ENCODE measurements at regions not wholly inside any gene's neighbourhood (a gene's known extent, or its start where the extent isn't known, plus 50 kb on each side); places are given as distances from the start of the nearest gene placed in this dataset.
"Not testable (repeated sequence)": the region's sequence is repeated elsewhere in the genome, so short reads cannot be mapped to it uniquely, and the experiment has no call there.

DNA sequence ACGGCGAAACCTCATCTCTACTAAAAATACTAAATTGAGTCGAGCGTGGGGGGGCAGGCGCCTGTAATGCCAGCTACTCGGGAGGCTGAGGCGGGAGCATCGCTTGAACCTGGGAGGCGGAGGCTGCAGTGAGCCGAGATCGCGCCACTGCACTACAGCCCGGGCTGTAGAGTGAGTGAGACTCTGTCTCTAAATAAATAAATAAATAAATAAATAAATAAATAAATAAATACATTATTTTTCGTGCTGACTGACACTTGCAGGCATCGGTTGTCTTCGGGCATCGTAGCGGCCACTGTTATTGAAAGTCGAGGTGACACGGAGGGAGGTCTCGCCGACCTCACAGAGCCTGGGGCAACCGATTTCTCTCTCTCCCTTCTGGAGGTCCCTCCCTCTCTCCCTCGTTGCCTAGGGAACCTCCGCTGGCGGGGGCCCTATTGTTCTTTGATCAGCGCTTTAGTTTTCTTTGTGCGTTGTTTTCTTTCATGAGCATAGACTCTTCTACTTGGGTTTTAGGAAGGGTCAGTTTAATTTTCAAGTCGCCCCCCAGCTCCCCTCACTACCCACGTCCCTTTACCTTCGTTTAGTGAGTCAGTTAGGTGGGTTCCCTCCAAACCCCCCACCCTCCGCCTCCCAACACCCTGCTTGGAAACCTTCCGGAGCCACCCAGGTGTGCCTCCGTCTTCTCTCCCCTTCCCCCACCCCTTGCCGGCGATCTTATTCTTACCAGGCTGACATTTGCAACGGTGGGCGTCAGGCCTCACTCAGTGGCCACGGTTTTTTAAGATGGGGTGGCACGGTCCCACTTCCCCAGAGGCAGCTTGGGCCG is 345.4 kb upstream of the DEFB115 start:
- ATAC-seq (ENCODE audit: low read depth in 2 of 2); H3K4me1 Mint-ChIP-seq; DNase-seq; H3K27ac Mint-ChIP-seq: not testable (repeated sequence)
- Mint-ChIP-seq H3K9me3 (peaks cover 13 to 46% (median 29%) of the 10 kb centered on the region in 7 donors), H3K27me3 (peaks cover 11 to 19% (median 13%) of the 10 kb centered on the region in 3 donors), H3K4me3 (peak overlapping the region in 2 of 8 donors; percentile 29), H3K36me3 (peaks cover 0 to 46% of the 10 kb centered on the region in 2 donors)

DNA sequence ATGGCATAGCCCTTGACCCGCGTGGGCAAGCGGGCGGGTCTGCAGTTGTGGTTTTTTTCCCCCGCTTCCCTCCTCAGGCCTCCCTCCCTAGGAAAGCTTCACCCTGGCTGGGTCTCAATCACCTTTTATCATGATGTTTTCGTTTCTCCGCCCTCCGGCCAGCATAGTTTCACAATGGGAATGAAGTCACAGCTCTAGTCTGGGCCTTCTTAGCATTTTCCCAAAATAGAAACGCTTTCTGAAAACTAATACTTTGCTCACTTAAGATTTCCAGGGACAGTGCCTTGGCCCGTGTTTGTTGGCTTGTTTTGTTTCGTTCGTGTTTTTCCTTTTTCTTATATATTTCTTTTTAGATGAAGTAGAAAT is 344.8 kb upstream of the DEFB115 start:
- not testable (repeated sequence) for ATAC-seq (ENCODE audit: low read depth in 2 of 2); H3K4me1 Mint-ChIP-seq; DNase-seq; H3K4me3 Mint-ChIP-seq; H3K27ac Mint-ChIP-seq
- Mint-ChIP-seq H3K36me3 (peaks cover 0 to 44% of the 10 kb centered on the region in 2 donors), H3K27me3 (peaks cover 11 to 19% (median 13%) of the 10 kb centered on the region in 3 donors), H3K9me3 (peaks cover 9 to 45% (median 27%) of the 10 kb centered on the region in 7 donors)

DNA sequence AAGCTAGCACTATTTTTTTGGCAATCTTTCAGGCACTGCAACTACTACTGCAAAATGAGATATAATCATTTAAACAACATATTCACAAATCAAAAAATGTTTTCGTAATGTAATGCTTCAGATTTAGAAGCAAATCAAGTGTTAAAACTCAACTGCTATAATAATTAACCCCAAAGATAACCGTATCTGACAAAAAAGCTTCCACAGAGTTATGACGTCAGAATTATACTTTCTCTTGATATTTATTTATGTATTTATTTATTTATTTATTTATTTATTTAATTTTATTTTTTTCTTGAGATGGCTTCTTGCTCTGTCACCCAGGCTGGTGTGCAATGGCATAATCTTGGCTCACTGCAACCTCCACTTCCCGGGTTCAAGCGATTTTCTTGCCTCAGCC is 341.1 kb upstream of the DEFB115 start:
- H3K4me3 Mint-ChIP-seq; H3K27ac Mint-ChIP-seq; DNase-seq; ATAC-seq (ENCODE audit: low read depth in 2 of 2); H3K4me1 Mint-ChIP-seq: not testable (repeated sequence)
- H3K36me3 Mint-ChIP-seq: peaks cover 0 to 18% of the 10 kb centered on the region in 2 donors
- H3K9me3 Mint-ChIP-seq: peaks cover 4 to 29% (median 16%) of the 10 kb centered on the region in 7 donors
- peaks cover 11 to 19% (median 13%) of the 10 kb centered on the region in 3 donors for H3K27me3 Mint-ChIP-seq

DNA sequence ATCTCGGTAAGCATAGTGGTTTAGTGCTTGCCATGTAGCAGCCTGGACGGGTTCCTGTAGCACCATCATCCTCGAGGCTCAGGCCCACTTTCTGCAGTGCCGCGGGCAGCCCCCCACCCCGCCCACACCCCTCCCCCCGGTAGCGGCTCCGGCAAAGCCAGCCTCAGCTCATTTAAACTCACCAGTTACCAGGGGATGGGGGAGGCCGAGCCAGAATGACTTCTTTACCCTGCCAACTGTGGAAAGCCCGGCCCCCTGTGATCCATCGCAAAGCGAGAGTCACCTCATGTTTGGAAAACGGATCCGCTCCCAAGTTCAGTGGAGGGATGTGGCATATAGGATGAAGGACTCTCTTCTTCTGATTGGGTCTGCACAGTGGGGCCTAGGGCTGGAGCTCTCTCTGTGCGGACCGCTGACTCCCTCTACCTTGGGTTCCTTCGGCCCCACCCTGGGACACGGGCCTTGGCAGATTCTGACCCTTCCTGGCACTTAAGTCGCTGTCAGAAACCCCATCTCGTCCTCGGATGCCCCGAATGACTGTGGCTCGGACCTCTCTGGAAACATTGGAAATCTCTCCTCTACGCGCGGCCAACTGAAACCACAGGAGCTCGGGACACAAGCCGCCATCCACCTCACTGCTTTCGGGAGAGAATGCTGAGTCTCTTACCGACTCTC is 337.8 kb upstream of the DEFB115 start:
- Mint-ChIP-seq H3K4me1 (no peaks in the 10 kb centered on the region), H3K4me3 (no peak overlapping the region), H3K36me3 (no peaks in the 10 kb centered on the region), H3K9me3 (peaks cover 7 to 19% (median 12%) of the 10 kb centered on the region in 7 donors), H3K27ac (no peak overlapping the region), H3K27me3 (no peaks in the 10 kb centered on the region)
- DNase-seq (no peak), ATAC-seq (ENCODE audit: low read depth in 2 of 2) (no peak)

DNA sequence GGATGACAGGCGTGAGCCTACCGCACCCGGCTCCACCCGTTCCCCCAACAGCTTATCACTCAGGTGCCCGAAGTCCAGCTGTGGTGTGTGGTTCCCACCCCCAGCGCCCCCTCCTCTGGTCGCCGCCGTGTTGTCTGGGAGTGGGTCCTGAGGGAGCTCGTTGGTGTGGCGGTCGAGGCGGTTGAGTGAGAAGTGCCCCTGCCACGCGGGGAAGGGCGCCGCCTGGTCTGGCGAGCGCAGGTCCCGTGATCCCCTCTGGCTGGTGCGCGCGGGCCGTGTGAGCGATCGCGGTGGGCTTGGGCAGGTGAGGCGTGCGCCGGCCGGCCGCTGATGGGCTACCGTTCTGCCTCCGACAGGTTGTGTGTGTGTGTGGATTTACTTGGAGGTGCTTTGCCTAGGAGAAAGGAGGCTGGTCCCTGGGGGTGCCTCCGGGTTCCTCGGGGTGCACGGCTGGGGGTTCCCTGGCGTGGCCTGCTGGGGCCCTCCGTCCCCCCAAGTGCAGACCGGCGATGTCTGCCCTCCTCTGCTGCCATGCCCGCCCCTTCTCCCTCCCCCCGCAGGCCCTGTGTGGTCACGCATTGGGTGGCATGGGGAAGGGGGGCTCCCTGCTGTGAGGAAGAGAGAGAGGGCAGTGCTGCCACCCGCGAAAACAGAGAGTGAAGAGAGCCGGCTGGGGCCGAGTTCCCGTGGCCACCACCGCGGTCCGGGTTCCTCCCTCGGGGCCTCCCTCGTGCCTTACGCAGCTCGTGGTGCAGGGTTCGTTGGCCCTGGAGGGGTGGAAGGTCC is 336.0 kb upstream of the DEFB115 start:
- Mint-ChIP-seq H3K4me3 (no peak overlapping the region), H3K36me3 (no peaks in the 10 kb centered on the region), H3K27me3 (no peaks in the 10 kb centered on the region), H3K4me1 (no peaks in the 10 kb centered on the region), H3K27ac (no peak overlapping the region), H3K9me3 (peaks cover 10 to 37% (median 28%) of the 10 kb centered on the region in 7 donors)
- ATAC-seq (ENCODE audit: low read depth in 2 of 2) (no peak), DNase-seq (no peak)

DNA sequence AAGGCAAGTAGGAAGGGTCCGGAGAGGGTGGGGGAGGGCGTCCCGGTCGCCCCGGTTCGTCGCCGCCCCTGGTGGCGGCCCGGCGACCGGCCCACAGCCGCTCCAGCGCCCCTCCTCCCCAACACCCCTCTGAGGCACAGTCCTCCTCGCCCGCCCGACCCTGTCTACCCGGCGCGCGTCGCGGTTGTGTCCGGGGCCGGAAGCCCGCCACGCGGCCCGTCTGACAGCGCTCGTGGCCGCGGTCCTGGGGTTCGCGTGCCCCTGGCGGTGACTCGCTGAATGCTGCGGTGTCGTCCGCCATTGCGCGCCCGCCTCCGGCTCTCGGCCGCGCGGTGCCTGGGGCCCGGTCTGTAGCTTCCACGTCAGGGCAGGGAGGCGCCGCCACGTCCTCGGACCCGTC is 335.3 kb upstream of the DEFB115 start:
- H3K27ac Mint-ChIP-seq: no peak overlapping the region
- DNase-seq: no peak
- H3K27me3 Mint-ChIP-seq: no peaks in the 10 kb centered on the region
- no peaks in the 10 kb centered on the region for H3K36me3 Mint-ChIP-seq
- no peak overlapping the region for H3K4me3 Mint-ChIP-seq
- H3K4me1 Mint-ChIP-seq: no peaks in the 10 kb centered on the region
- no peak for ATAC-seq (ENCODE audit: low read depth in 2 of 2)
- H3K9me3 Mint-ChIP-seq: peaks cover 10 to 44% (median 33%) of the 10 kb centered on the region in 7 donors

DNA sequence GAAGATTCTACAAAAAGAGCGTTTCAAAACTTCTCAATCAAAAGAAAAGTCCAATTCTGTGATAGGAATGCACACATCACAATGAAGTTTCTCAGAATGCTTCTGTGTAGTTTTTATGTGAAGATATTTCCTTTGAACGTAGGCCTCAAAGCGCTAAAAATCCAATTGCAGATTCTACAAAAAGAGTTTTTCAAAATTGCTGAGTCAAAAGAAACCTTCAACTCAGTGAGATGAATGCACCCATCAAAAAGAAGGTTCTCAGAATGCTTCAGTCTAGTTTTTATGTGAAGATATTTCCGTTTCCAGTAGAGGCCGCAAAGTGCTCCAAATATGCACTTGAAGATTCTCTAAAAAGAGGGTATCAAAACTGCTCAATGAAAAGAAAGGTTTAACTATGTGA is 319.7 kb upstream of the DEFB115 start:
- Mint-ChIP-seq H3K4me1 (no peaks in the 10 kb centered on the region), H3K4me3 (no peak overlapping the region), H3K27ac (no peak overlapping the region), H3K9me3 (peaks cover 0 to 27% (median 20%) of the 10 kb centered on the region in 7 donors), H3K27me3 (no peaks in the 10 kb centered on the region), H3K36me3 (no peaks in the 10 kb centered on the region)
- no peak for ATAC-seq (ENCODE audit: low read depth in 2 of 2)
- no peak for DNase-seq

DNA sequence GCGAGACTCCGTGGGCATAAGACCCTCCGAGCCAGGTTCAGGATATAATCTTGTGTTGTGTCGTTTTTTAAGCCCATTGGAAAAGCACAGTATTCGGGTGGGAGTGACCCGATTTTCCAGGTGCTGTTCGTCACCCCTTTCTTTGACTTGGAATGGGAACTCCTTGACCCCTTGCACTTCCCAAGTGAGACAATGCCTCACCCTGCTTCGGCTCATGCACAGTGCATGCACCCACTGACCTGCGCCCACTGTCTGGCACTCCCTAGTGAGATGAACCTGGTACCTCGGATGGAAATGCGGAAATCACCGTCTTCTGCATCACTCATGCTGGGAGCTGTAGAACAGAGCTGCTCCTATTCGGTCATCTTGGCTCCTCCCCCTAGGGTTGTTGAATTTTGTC is 307.7 kb upstream of the DEFB115 start:
- DNase-seq (no peak), ATAC-seq (ENCODE audit: low read depth in 2 of 2) (no peak)
- no peak overlapping the region for H3K27ac Mint-ChIP-seq
- no peaks in the 10 kb centered on the region for H3K27me3 Mint-ChIP-seq
- peaks cover 8 to 27% (median 17%) of the 10 kb centered on the region in 7 donors for H3K9me3 Mint-ChIP-seq
- H3K4me3 Mint-ChIP-seq: no peak overlapping the region
- H3K4me1 Mint-ChIP-seq: no peaks in the 10 kb centered on the region
- no peaks in the 10 kb centered on the region for H3K36me3 Mint-ChIP-seq

DNA sequence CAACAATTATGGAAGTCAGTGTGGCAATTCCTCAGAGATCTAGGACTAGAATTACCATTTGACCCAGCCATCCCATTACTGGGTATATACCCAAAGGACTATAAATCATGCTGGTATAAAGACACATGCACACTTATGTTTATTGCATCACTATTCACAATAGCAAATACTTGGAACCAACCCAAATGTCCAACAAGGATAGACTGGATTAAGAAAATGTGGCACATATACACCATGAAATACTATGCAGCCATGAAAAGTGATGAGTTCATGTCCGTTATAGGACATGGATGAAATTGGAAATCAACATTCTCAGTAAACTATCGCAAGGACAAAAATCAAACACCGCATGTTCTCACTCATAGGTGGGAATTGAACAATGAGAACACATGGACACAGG is 306.4 kb upstream of the DEFB115 start:
- DNase-seq, H3K27ac Mint-ChIP-seq, H3K4me1 Mint-ChIP-seq: not testable (repeated sequence)

DNA sequence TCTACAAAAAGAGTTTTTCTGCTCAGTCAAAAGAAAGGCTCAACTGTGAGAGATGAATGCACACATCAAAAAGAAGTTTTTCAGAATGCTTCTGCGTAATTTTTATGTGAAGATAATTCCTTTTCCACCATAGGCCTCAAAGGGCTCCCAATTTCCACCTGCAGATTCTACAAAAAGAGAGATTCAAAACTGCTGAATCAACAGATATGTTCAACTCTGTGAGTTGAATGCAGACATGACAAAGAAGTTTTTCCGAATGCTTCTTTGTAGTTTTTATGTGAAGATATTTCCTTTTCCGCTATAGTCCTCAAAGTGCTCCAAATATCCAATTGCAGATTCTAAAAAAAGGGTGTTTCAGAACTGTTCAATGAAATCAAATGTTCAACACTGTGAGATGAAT is 300.8 kb upstream of the DEFB115 start:
- not testable (repeated sequence) for H3K4me1 Mint-ChIP-seq; ATAC-seq (ENCODE audit: low read depth in 2 of 2); H3K27ac Mint-ChIP-seq; H3K4me3 Mint-ChIP-seq; H3K36me3 Mint-ChIP-seq; H3K27me3 Mint-ChIP-seq; DNase-seq
- H3K9me3 Mint-ChIP-seq: peaks cover 0 to 21% (median 17%) of the 10 kb centered on the region in 7 donors

More for the DNA sequence above, 306.4 kb upstream of the DEFB115 start:
- not testable (repeated sequence) for ATAC-seq (ENCODE audit: low read depth in 2 of 2); H3K27me3 Mint-ChIP-seq; H3K36me3 Mint-ChIP-seq; H3K4me3 Mint-ChIP-seq
- peaks cover 8 to 30% (median 13%) of the 10 kb centered on the region in 7 donors for H3K9me3 Mint-ChIP-seq

DNA sequence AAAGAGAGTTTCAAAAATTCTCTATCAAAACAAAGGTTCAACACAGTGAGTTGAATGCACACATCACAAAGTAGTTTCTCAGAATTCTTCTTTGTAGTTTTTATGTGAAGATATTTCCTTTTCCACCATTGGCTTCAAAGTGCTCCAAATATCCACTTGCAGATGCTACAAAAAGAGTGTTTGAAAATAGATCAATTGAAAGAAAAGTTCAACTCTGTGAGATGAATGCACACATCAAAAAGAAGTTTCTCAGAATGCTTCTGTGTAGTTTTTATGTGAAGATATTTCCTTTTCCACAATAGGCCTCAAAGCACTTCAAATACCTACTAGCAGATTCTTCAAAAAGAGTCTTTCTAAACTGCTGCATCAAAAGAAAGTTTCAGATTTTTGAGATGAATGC is 298.3 kb upstream of the DEFB115 start:
- not testable (repeated sequence) for DNase-seq; H3K4me3 Mint-ChIP-seq; H3K4me1 Mint-ChIP-seq; H3K27ac Mint-ChIP-seq; H3K36me3 Mint-ChIP-seq; ATAC-seq (ENCODE audit: low read depth in 2 of 2); H3K27me3 Mint-ChIP-seq
- H3K9me3 Mint-ChIP-seq: peaks cover 0 to 23% (median 12%) of the 10 kb centered on the region in 7 donors

DNA sequence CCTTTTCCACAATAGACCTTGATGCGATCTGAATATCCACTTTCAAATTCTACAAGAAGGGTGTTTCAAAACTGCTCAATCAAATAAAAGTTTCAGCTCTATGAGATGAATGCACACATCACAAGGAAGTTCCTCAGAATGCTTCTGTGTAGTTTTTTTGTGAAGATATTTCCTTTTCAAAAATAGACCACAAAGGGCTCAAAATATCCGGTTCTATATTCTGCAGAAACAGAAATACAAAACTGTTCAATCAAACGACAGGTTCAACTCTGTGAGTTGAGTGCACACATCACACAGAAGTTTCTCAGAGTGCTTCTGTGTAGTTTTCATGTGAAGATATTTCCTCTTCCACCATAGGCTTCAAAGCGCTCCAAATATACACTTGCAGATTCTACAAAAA is 293.9 kb upstream of the DEFB115 start:
- no peaks in the 10 kb centered on the region for H3K27me3 Mint-ChIP-seq
- H3K4me1 Mint-ChIP-seq: no peaks in the 10 kb centered on the region
- H3K4me3 Mint-ChIP-seq: no peak overlapping the region
- no peak for ATAC-seq (ENCODE audit: low read depth in 2 of 2)
- DNase-seq: no peak
- no peak overlapping the region for H3K27ac Mint-ChIP-seq
- H3K36me3 Mint-ChIP-seq: no peaks in the 10 kb centered on the region
- peaks cover 0 to 29% (median 9%) of the 10 kb centered on the region in 7 donors for H3K9me3 Mint-ChIP-seq

DNA sequence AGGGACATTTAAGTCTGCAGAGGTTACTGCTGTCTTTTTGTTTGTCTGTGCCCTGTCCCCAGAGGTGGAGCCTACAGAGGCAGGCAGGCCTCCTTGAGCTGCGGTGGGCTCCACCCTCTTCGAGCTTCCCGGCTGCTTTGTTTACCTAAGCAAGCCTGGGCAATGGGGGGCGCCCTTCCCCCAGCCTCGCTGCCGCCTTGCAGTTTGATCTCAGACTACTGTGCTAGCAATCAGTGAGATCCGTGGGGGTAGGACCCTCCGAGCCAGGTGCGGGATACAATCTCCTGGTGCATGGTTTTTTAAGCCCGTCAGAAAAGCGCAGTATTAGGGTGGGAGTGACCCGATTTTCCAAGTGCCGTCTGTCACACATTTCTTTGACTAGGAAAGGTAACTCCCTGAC is 281.6 kb upstream of the DEFB115 start:
- not testable (repeated sequence) for H3K36me3 Mint-ChIP-seq; H3K27me3 Mint-ChIP-seq; H3K4me1 Mint-ChIP-seq; H3K27ac Mint-ChIP-seq; H3K4me3 Mint-ChIP-seq; DNase-seq; ATAC-seq (ENCODE audit: low read depth in 2 of 2)
- H3K9me3 Mint-ChIP-seq: peaks cover 8 to 51% (median 33%) of the 10 kb centered on the region in 7 donors
